H9 (cell line): ENCODE measurements at regions not wholly inside any gene's neighbourhood (a gene's known extent, or its start where the extent isn't known, plus 50 kb on each side); places are given as distances from the start of the nearest gene placed in this dataset.

Source experiments
- DNase-seq: peaks from one replicate; pipeline ENCODE4 v3.0.0-alpha.2; 2017
- H2AFZ ChIP-seq: one replicate; pipeline ENCODE4 v1.6.1; 2013; ENCODE audit warnings: mild to moderate bottlenecking, low read length, control low read depth, moderate library complexity
- H2AK5ac ChIP-seq: 2 replicates; pipeline ENCODE4 v1.6.1; 2013; ENCODE audit warnings: low read length, control low read depth, mixed read lengths; ENCODE audit not compliant: insufficient read length
- H2BK120ac ChIP-seq: one replicate; pipeline ENCODE4 v1.6.1; 2013; ENCODE audit warnings: low read depth, mild to moderate bottlenecking, low read length, control low read depth, inconsistent platforms; ENCODE audit not compliant: poor library complexity, severe bottlenecking
- H2BK12ac ChIP-seq: 2 replicates; pipeline ENCODE4 v1.6.1; 2013; ENCODE audit warnings: low read length, control low read depth, mixed read lengths, low read depth; ENCODE audit not compliant: insufficient read length
- H2BK15ac ChIP-seq: 2 replicates; pipeline ENCODE4 v1.6.1; 2013; ENCODE audit warnings: low read depth, low read length, control low read depth
- H2BK20ac ChIP-seq: one replicate; pipeline ENCODE4 v1.6.1; 2013; ENCODE audit warnings: low read depth, mild to moderate bottlenecking, low read length, control low read depth, inconsistent platforms; ENCODE audit not compliant: poor library complexity, severe bottlenecking
- H2BK5ac ChIP-seq: 2 replicates; pipeline ENCODE4 v1.6.1; 2013; ENCODE audit warnings: low read length, control low read depth, mixed read lengths; ENCODE audit not compliant: insufficient read length
- H3K14ac ChIP-seq: 2 replicates; pipeline ENCODE4 v1.6.1; 2013; ENCODE audit warnings: low read length, control low read depth; ENCODE audit not compliant: insufficient read depth
- H3K18ac ChIP-seq: 2 replicates; pipeline ENCODE4 v1.6.1; 2013; ENCODE audit warnings: low read depth, mild to moderate bottlenecking, mixed read lengths, low read length, control low read depth; ENCODE audit not compliant: insufficient read length
- H3K23ac ChIP-seq: 2 replicates; pipeline ENCODE4 v1.6.1; 2013; ENCODE audit warnings: low read length, control low read depth, mixed read lengths, low read depth; ENCODE audit not compliant: insufficient read length
- H3K23me2 ChIP-seq: 2 replicates; pipeline ENCODE4 v1.6.1; 2013; ENCODE audit warnings: low read depth, mild to moderate bottlenecking, mixed read lengths, low read length, control low read depth; ENCODE audit not compliant: insufficient read length, poor library complexity, severe bottlenecking
- H3K27ac ChIP-seq: 2 replicates; pipeline ENCODE4 v1.5.1; 2013; ENCODE audit warnings: low read length, control low read depth, mixed read lengths, low read depth; ENCODE audit not compliant: insufficient read length
- H3K27me3 ChIP-seq: 2 replicates; pipeline ENCODE4 v1.6.1; 2013; ENCODE audit warnings: low read length, control low read depth, inconsistent platforms; ENCODE audit not compliant: insufficient read depth
- H3K4ac ChIP-seq: 2 replicates; pipeline ENCODE4 v1.6.1; 2013; ENCODE audit warnings: low read depth, mild to moderate bottlenecking, control low read depth, inconsistent platforms, low read length, moderate library complexity
- H3K4me1 ChIP-seq: 2 replicates; pipeline ENCODE4 v1.6.1; 2013; ENCODE audit warnings: low read length, control low read depth, inconsistent platforms; ENCODE audit not compliant: insufficient read depth
- H3K4me2 ChIP-seq: 2 replicates; pipeline ENCODE4 v1.6.1; 2013; ENCODE audit warnings: low read length, control low read depth, mixed read lengths; ENCODE audit not compliant: insufficient read length, insufficient read depth
- H3K56ac ChIP-seq: 2 replicates; pipeline ENCODE4 v1.6.1; 2013; ENCODE audit warnings: low read depth, mild to moderate bottlenecking, mixed read lengths, low read length, control low read depth; ENCODE audit not compliant: insufficient read length
- H3K79me1 ChIP-seq: 2 replicates; pipeline ENCODE4 v1.6.1; 2013; ENCODE audit warnings: low read depth, mild to moderate bottlenecking, moderate library complexity, low read length, control low read depth, inconsistent platforms; ENCODE audit not compliant: insufficient read depth, poor library complexity, severe bottlenecking
- H3K79me2 ChIP-seq: 2 replicates; pipeline ENCODE4 v1.6.1; 2013; ENCODE audit warnings: low read length, control low read depth, inconsistent platforms; ENCODE audit not compliant: insufficient read depth
- H3K9ac ChIP-seq: 2 replicates; pipeline ENCODE4 v1.6.1; 2013; ENCODE audit warnings: low read length, control low read depth, mixed read lengths; ENCODE audit not compliant: insufficient read length; ENCODE audit errors: extremely low read depth
- H3K9me3 ChIP-seq: one replicate; pipeline ENCODE4 v1.6.1; 2013; ENCODE audit warnings: low read depth, low read length, inconsistent platforms; ENCODE audit not compliant: control insufficient read depth
- H3T11ph ChIP-seq: one replicate; pipeline ENCODE4 v1.6.1; 2013; ENCODE audit warnings: mild to moderate bottlenecking, low read length, control low read depth, inconsistent platforms
- H4K20me1 ChIP-seq: one replicate; pipeline ENCODE4 v1.6.1; 2013; ENCODE audit not compliant: control insufficient read depth, insufficient read length, insufficient read depth
- H4K5ac ChIP-seq: 2 replicates; pipeline ENCODE4 v1.6.1; 2013; ENCODE audit warnings: low read depth, mild to moderate bottlenecking, mixed read lengths, low read length, control low read depth; ENCODE audit not compliant: insufficient read length
- H4K8ac ChIP-seq: replicated peaks from 2 replicates; pipeline ENCODE4 v1.6.1; 2013; ENCODE audit warnings: low read length, control low read depth, mixed read lengths, low read depth; ENCODE audit not compliant: insufficient read length
- H4K91ac ChIP-seq: 2 replicates; pipeline ENCODE4 v1.6.1; 2013; ENCODE audit warnings: low read depth, mild to moderate bottlenecking, moderate library complexity, mixed read lengths, low read length, control low read depth; ENCODE audit not compliant: insufficient read length
- H3K27ac Mint-ChIP-seq, 3 experiments: 2 replicates in 2 of 3; 3 replicates in 1 of 3; pipeline ENCODE4 v1.8.0; 2020 to 2021; ENCODE audit warnings: mixed read lengths in 3 of 3, mild to moderate bottlenecking in 1 of 3, moderate library complexity in 1 of 3
- H3K27me3 Mint-ChIP-seq: 2 replicates; pipeline ENCODE4 v1.8.0; 2021; ENCODE audit warnings: low read depth, mild to moderate bottlenecking, moderate library complexity, mixed read lengths
- H3K36me3 Mint-ChIP-seq, 3 experiments: 2 replicates in 2 of 3; 3 replicates in 1 of 3; pipeline ENCODE4 v1.8.0; 2020 to 2021; ENCODE audit warnings: low read depth in 3 of 3, mixed read lengths in 3 of 3; ENCODE audit not compliant: insufficient read depth in 1 of 3
- H3K4me1 Mint-ChIP-seq, 2 experiments: 2 replicates each; pipeline ENCODE4 v1.8.0; 2020; ENCODE audit warnings: mixed read lengths in 2 of 2
- H3K4me3 Mint-ChIP-seq, 2 experiments: 2 replicates in 1 of 2; 3 replicates in 1 of 2; pipeline ENCODE4 v1.8.0; 2020 to 2021; ENCODE audit warnings: mild to moderate bottlenecking in 2 of 2, mixed read lengths in 2 of 2, moderate library complexity in 1 of 2
- H3K9me3 Mint-ChIP-seq, 2 experiments: 2 replicates in 1 of 2; 3 replicates in 1 of 2; pipeline ENCODE4 v1.8.0; 2020; ENCODE audit warnings: mild to moderate bottlenecking in 2 of 2, mixed read lengths in 2 of 2, moderate library complexity in 1 of 2
- WGBS: extraction: QIAGEN DNeasy Blood & Tissue Kit; methylation state at CpG from one replicate; pipeline ENCODE4 v1.1.7; 2013; ENCODE audit warnings: missing lambda C conversion rate, low lambda C conversion rate, mixed read lengths; ENCODE audit not compliant: insufficient read length; ENCODE audit errors: extremely low coverage; 5-methylcytosine and 5-hydroxymethylcytosine counted together
- TF ChIP-seq, protein P1 (sequence below): fragments of 200-600 bp; sonication (generic); conservative IDR thresholded peaks from 3 replicates; pipeline ENCODE4 v1.8.0; 2021; ENCODE audit warnings: antibody characterized with exemption, mild to moderate bottlenecking

DNA sequence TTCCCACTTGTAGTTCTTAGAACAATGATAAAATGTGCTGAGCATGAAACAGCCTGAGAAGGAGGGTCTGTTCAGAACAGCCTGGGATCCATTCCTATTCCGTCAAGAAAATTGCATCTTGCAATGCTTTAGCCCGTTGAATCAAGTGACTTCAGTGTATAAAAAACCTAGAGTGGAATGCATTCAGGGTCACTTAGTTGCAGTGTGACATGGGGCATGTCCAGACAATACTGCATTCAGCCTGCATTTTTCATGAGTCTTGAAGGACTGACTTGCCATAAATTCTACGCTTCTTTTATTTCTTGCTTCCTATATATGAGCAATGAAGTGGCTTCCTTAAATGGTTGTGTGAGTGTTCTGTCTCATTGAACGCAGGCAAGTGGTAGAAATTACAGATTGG lies 758.3 kb upstream of the COBL start:
- Histone ChIP-seq H3K4ac (no peak overlapping the region), H3K23ac (no peak overlapping the region), H4K20me1 (no peaks in the 10 kb centered on the region), H3K18ac (no peak overlapping the region), H3T11ph (no peak overlapping the region), H3K27me3 (no peaks in the 10 kb centered on the region), H3K4me1 (no peaks in the 10 kb centered on the region), H2BK120ac (no peak overlapping the region), H3K9ac (no peak overlapping the region), H3K56ac (no peak overlapping the region), H2BK20ac (no peak overlapping the region), H3K79me2 (no peaks in the 10 kb centered on the region), H3K23me2 (no peaks in the 10 kb centered on the region), H3K79me1 (no peaks in the 10 kb centered on the region), H2BK12ac (no peak overlapping the region), H4K8ac (no peak overlapping the region), H3K9me3 (no peaks in the 10 kb centered on the region), H2AK5ac (no peak overlapping the region), H3K14ac (no peak overlapping the region), H4K5ac (no peak overlapping the region), H2BK5ac (no peak overlapping the region), H3K27ac (no peak overlapping the region), H2AFZ (no peak overlapping the region), H2BK15ac (no peak overlapping the region), H4K91ac (no peak overlapping the region), H3K4me2 (no peak overlapping the region)
- DNase-seq: no peak
- no peak overlapping the region for H3K4me3 Mint-ChIP-seq
- H3K36me3 Mint-ChIP-seq: peaks cover 0 to 2% (median 0%) of the 10 kb centered on the region in 3 experiments; a peak in 1 of 7 replicates
- H3K27ac Mint-ChIP-seq: no peak overlapping the region
- no peaks in the 10 kb centered on the region; the same call in 1 of the 2 replicates for H3K27me3 Mint-ChIP-seq
- H3K4me1 Mint-ChIP-seq: peaks cover 12 to 17% of the 10 kb centered on the region in 2 experiments
- no CpG with 5 or more reads among the region's 4 CpGs for WGBS
- TF ChIP-seq, protein P1, sequence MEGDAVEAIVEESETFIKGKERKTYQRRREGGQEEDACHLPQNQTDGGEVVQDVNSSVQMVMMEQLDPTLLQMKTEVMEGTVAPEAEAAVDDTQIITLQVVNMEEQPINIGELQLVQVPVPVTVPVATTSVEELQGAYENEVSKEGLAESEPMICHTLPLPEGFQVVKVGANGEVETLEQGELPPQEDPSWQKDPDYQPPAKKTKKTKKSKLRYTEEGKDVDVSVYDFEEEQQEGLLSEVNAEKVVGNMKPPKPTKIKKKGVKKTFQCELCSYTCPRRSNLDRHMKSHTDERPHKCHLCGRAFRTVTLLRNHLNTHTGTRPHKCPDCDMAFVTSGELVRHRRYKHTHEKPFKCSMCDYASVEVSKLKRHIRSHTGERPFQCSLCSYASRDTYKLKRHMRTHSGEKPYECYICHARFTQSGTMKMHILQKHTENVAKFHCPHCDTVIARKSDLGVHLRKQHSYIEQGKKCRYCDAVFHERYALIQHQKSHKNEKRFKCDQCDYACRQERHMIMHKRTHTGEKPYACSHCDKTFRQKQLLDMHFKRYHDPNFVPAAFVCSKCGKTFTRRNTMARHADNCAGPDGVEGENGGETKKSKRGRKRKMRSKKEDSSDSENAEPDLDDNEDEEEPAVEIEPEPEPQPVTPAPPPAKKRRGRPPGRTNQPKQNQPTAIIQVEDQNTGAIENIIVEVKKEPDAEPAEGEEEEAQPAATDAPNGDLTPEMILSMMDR: no peak
- H3K9me3 Mint-ChIP-seq: peaks cover 0 to 6% of the 10 kb centered on the region in 2 experiments; a peak in 2 of 5 replicates
